A549 (cell line): ENCODE measurements at regions not wholly inside any gene's neighbourhood (a gene's known extent, or its start where the extent isn't known, plus 50 kb on each side); places are given as distances from the start of the nearest gene placed in this dataset.

Experiments used
- ATAC-seq, 2 experiments: fragments of 200-7000 bp in 1 of 2; fragments of >200 bp in 1 of 2; cut with Nextera tagmentation in 1 of 2; cut with Tn5 transposase in 1 of 2; 3 replicates each; pipeline versions ENCODE4 v1.8.0 to v1.9.1; 2018 to 2020; ENCODE audit warnings: mild to moderate bottlenecking in 1 of 2, moderate library complexity in 1 of 2
- CTCF ChIA-PET: fragments of 300-600 bp; sonication (Branson Sonifier 250); formaldehyde crosslinking; extraction: SDS; loops from one replicate; lab custom pipeline; 2021; ENCODE audit warnings: antibody characterized with exemption, inconsistent platforms; lab: Yijun Ruan, JAX
- POLR2A ChIA-PET: fragments of 350-600 bp; formaldehyde crosslinking; extraction: SDS; loops from one replicate; lab custom pipeline; 2021; ENCODE audit warnings: antibody characterized with exemption, inconsistent platforms; lab: Yijun Ruan, JAX
- DNase-seq, 2 experiments: peaks; one replicate each; pipeline versions ENCODE4 v3.0.0 to v3.0.0-alpha.2; 2011 to 2016; ENCODE audit warnings: low read depth in 1 of 2, low spot score in 1 of 2
- FAIRE-seq: peaks from 2 replicates; lab custom pipeline; 2011; peaks lifted over from hg19 to GRCh38; lab: Jason Lieb, UNC
- H3K27ac ChIP-seq, 2 experiments: fragments of >200 bp; sonication (Bioruptor Twin); formaldehyde crosslinking; 3 replicates each; pipeline ENCODE4 v1.5.1; 2016 to 2017
- H3K4me1 ChIP-seq: fragments of >200 bp; sonication (Bioruptor Twin); formaldehyde crosslinking; 3 replicates; pipeline ENCODE4 v1.6.1; 2016
- H3K4me2 ChIP-seq: fragments of >200 bp; sonication (Bioruptor Twin); formaldehyde crosslinking; 3 replicates; pipeline ENCODE4 v1.6.1; 2016
- H3K4me3 ChIP-seq: fragments of >200 bp; sonication (Bioruptor Twin); formaldehyde crosslinking; 3 replicates; pipeline ENCODE4 v1.5.1; 2016
- H3K9me3 ChIP-seq: fragments of >200 bp; sonication (Bioruptor Twin); formaldehyde crosslinking; 3 replicates; pipeline ENCODE4 v1.6.1; 2016
- CEBPB ChIP-seq, 2 experiments: fragments of >200 bp in 1 of 2; sonication (Bioruptor Twin) in 1 of 2; formaldehyde crosslinking in 1 of 2; IDR thresholded peaks; 2 replicates each; pipeline ENCODE4 v1.6.1; 2012 to 2016
- FOSL2 ChIP-seq, 2 experiments: fragments of 450-650 bp in 1 of 2; fragments of >200 bp in 1 of 2; sonication (Bioruptor Twin) in 1 of 2; formaldehyde crosslinking; IDR thresholded peaks; 2 replicates each; pipeline versions ENCODE4 v1.5.0 to v1.6.1; 2016 to 2020; ENCODE audit warnings: mild to moderate bottlenecking in 1 of 2, moderate library complexity in 1 of 2
- GATA3 ChIP-seq: IDR thresholded peaks from 2 replicates; pipeline ENCODE4 v1.6.1; 2012; ENCODE audit warnings: borderline replicate concordance
- HOXB13 ChIP-seq: fragments of 250-450 bp; sonication (Bioruptor Pico); IDR thresholded peaks from 2 replicates; pipeline ENCODE4 v1.5.0; 2020; ENCODE audit warnings: low read depth, mild to moderate bottlenecking, moderate library complexity
- RAD21 ChIP-seq, 2 experiments: fragments of >200 bp in 1 of 2; sonication (Bioruptor Twin) in 1 of 2; formaldehyde crosslinking in 1 of 2; IDR thresholded peaks in 1 of 2; conservative IDR thresholded peaks in 1 of 2; 2 replicates in 1 of 2; 3 replicates in 1 of 2; pipeline ENCODE4 v1.6.1; 2012 to 2018; ENCODE audit warnings: inconsistent platforms in 1 of 2
- RARB ChIP-seq: fragments of 250-450 bp; sonication (Bioruptor Pico); IDR thresholded peaks from 2 replicates; pipeline ENCODE4 v1.8.0; 2021; ENCODE audit warnings: mild to moderate bottlenecking, moderate library complexity
- RNF2 ChIP-seq: fragments of 200-600 bp; sonication (generic); IDR thresholded peaks from 2 replicates; pipeline ENCODE4 v1.6.1; 2016; ENCODE audit warnings: low read depth, mild to moderate bottlenecking, antibody characterized with exemption, moderate library complexity, borderline replicate concordance
- SMC3 ChIP-seq: fragments of >200 bp; sonication (Bioruptor Twin); formaldehyde crosslinking; IDR thresholded peaks from 3 replicates; pipeline ENCODE4 v1.6.1; 2018; ENCODE audit warnings: inconsistent platforms
- SREBF2 ChIP-seq: fragments of 450-650 bp; IDR thresholded peaks from 2 replicates; pipeline ENCODE4 v1.6.1; 2014; ENCODE audit warnings: mild to moderate bottlenecking, moderate library complexity
- ZC3H11A ChIP-seq: fragments of 450-650 bp; IDR thresholded peaks from 2 replicates; pipeline ENCODE4 v1.6.1; 2014; ENCODE audit warnings: antibody characterized with exemption, mild to moderate bottlenecking
- ZSCAN20 ChIP-seq: fragments of 250-450 bp; sonication (Bioruptor Pico); IDR thresholded peaks from 2 replicates; pipeline ENCODE4 v1.8.0; 2022; ENCODE audit warnings: mild to moderate bottlenecking, moderate library complexity
- WGBS: methylation state at CpG from one replicate; pipeline ENCODE4 v1.1.6; 2017; ENCODE audit errors: missing lambda C conversion rate; 5-methylcytosine and 5-hydroxymethylcytosine counted together
- TF ChIP-seq, protein P1 (sequence below): fragments of 200-600 bp; sonication (generic); IDR thresholded peaks from 2 replicates; pipeline ENCODE4 v1.6.1; 2016; ENCODE audit warnings: antibody characterized with exemption, mild to moderate bottlenecking, moderate library complexity
- TF ChIP-seq, protein P2 (sequence below): IDR thresholded peaks from 2 replicates; pipeline ENCODE4 v1.6.1; 2012
- TF ChIP-seq, protein P3 (sequence below): fragments of 150-350 bp; IDR thresholded peaks from 2 replicates; pipeline ENCODE4 v1.6.1; 2014; ENCODE audit warnings: low read depth, mild to moderate bottlenecking, low read length

- 85% methylated on average over 8 of the region's 8 CpGs for WGBS
- POLR2A ChIA-PET: no interaction called here
- DNase-seq: peak in 1 of 2 experiments; percentile 27
Measured at GRCh38 chr9:90393365-90394152, 249.1 kb downstream of the DIRAS2 start.

GRCh38 chr9:90394871-90395270 is 247.8 kb downstream of the DIRAS2 start:
- no peak for DNase-seq

More at GRCh38 chr9:90393365-90394152, 249.1 kb downstream of the DIRAS2 start:
- TF ChIP-seq, protein P1, sequence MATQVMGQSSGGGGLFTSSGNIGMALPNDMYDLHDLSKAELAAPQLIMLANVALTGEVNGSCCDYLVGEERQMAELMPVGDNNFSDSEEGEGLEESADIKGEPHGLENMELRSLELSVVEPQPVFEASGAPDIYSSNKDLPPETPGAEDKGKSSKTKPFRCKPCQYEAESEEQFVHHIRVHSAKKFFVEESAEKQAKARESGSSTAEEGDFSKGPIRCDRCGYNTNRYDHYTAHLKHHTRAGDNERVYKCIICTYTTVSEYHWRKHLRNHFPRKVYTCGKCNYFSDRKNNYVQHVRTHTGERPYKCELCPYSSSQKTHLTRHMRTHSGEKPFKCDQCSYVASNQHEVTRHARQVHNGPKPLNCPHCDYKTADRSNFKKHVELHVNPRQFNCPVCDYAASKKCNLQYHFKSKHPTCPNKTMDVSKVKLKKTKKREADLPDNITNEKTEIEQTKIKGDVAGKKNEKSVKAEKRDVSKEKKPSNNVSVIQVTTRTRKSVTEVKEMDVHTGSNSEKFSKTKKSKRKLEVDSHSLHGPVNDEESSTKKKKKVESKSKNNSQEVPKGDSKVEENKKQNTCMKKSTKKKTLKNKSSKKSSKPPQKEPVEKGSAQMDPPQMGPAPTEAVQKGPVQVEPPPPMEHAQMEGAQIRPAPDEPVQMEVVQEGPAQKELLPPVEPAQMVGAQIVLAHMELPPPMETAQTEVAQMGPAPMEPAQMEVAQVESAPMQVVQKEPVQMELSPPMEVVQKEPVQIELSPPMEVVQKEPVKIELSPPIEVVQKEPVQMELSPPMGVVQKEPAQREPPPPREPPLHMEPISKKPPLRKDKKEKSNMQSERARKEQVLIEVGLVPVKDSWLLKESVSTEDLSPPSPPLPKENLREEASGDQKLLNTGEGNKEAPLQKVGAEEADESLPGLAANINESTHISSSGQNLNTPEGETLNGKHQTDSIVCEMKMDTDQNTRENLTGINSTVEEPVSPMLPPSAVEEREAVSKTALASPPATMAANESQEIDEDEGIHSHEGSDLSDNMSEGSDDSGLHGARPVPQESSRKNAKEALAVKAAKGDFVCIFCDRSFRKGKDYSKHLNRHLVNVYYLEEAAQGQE: no peak
- TF ChIP-seq CEBPB (IDR thresholded peaks at IDR 0.05): peak in 1 of 2 experiments; percentile 29; a peak in 1 of 4 replicates
- CTCF ChIA-PET: interaction anchor here (0.6 to 1.5 kb wide), 3 partner anchors 11 to 795 kb away, joined by 3 to 6 read pairs (median 3); no protein-coding TSS in a partner anchor
- H3K4me1 ChIP-seq: peaks cover 11% of the 10 kb centered on the region; the same call in 2 of the 3 replicates
- 0 out of 6 replicates have a peak overlapping the region, but pooled peaks of 1 of the 2 experiments have one; percentile 15 for H3K27ac ChIP-seq
- no peak overlapping the region for H3K4me2 ChIP-seq
- ATAC-seq (no peak), FAIRE-seq (no peak)
- H3K4me3 ChIP-seq: no peak overlapping the region
- no peaks in the 10 kb centered on the region for H3K9me3 ChIP-seq

GRCh38 chr9:90400091-90400490 is 242.5 kb downstream of the DIRAS2 start:
- CTCF ChIA-PET: no interaction called here

More at GRCh38 chr9:90394871-90395270, 247.8 kb downstream of the DIRAS2 start:
- no peak overlapping the region for H3K27ac ChIP-seq
- 70% methylated on average over 3 of the region's 3 CpGs for WGBS
- no peak overlapping the region for H3K4me3 ChIP-seq
- ATAC-seq (no peak), FAIRE-seq (no peak)
- peaks cover 11% of the 10 kb centered on the region; the same call in 2 of the 3 replicates for H3K4me1 ChIP-seq
- H3K4me2 ChIP-seq: no peak overlapping the region
- CTCF ChIA-PET: interaction anchor here (0.7 to 1.4 kb wide), 2 partner anchors 9 kb away, joined by 3 to 4 read pairs; no protein-coding TSS in a partner anchor
- TF ChIP-seq RNF2 (no peak), HOXB13 (no peak), FOSL2 (IDR thresholded peaks at IDR 0.05) (no peak), FOSL2 (CRISPR knock-in tag; IDR thresholded peaks at IDR 0.05) (no peak), SREBF2 (no peak)
- H3K9me3 ChIP-seq: no peaks in the 10 kb centered on the region
- POLR2A ChIA-PET: no interaction called here

DNA sequence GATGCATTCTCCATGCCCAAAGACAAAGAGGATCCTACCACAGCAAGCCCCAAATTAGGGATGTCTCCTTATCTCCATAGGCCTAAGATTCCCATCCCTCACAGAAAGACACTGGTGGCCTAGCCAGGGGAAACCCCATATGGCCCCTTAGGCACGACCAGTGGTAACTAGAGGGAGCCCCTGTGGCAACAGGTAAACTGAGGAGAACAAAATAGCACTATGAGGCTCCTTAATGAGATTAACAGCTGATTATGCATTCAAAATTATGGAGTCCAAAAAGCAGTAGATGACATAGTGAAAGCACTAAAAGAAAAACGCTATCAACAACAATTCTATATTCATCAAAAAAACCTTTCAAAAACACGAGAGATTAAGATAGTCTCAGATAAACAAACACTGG is 234.0 kb downstream of the DIRAS2 start:
- no peak for ATAC-seq
- FAIRE-seq: no peak
- CTCF ChIA-PET: no interaction called here
- no peak for DNase-seq
- no peak overlapping the region for H3K27ac ChIP-seq
- H3K4me3 ChIP-seq: no peak overlapping the region
- POLR2A ChIA-PET: no interaction called here
- TF ChIP-seq SMC3 (no peak), RAD21 (conservative IDR thresholded peaks at IDR 0.05 in 1 of 2, IDR thresholded peaks at IDR 0.05 in 1 of 2) (no peak), RARB (no peak), CEBPB (IDR thresholded peaks at IDR 0.05) (no peak), ZC3H11A (no peak), SREBF2 (no peak)
- TF ChIP-seq, protein P2, sequence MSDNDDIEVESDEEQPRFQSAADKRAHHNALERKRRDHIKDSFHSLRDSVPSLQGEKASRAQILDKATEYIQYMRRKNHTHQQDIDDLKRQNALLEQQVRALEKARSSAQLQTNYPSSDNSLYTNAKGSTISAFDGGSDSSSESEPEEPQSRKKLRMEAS: no peak
- TF ChIP-seq, protein P1: no peak
- TF ChIP-seq, protein P3, sequence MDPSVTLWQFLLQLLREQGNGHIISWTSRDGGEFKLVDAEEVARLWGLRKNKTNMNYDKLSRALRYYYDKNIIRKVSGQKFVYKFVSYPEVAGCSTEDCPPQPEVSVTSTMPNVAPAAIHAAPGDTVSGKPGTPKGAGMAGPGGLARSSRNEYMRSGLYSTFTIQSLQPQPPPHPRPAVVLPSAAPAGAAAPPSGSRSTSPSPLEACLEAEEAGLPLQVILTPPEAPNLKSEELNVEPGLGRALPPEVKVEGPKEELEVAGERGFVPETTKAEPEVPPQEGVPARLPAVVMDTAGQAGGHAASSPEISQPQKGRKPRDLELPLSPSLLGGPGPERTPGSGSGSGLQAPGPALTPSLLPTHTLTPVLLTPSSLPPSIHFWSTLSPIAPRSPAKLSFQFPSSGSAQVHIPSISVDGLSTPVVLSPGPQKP: no peak
- H3K9me3 ChIP-seq: peaks cover 17% of the 10 kb centered on the region
- H3K4me2 ChIP-seq: no peak overlapping the region
- 19% methylated on average over 3 of the region's 3 CpGs for WGBS
- no peaks in the 10 kb centered on the region for H3K4me1 ChIP-seq

More at GRCh38 chr9:90400091-90400490, 242.5 kb downstream of the DIRAS2 start:
- H3K4me1 ChIP-seq: peaks cover 6% of the 10 kb centered on the region; the same call in 2 of the 3 replicates
- no peak overlapping the region for H3K4me2 ChIP-seq
- POLR2A ChIA-PET: no interaction called here
- no peaks in the 10 kb centered on the region for H3K9me3 ChIP-seq
- FAIRE-seq (no peak), DNase-seq (no peak), ATAC-seq (no peak)
- H3K4me3 ChIP-seq: no peak overlapping the region
- 81% methylated on average over 6 of the region's 6 CpGs for WGBS
- H3K27ac ChIP-seq: no peak overlapping the region
- TF ChIP-seq GATA3 (no peak), ZSCAN20 (no peak)
